ENCODE measurements at regions not wholly inside any gene's neighbourhood (a gene's known extent, or its start where the extent isn't known, plus 50 kb on each side); places are given as distances from the start of the nearest gene placed in this dataset.

- intact Hi-C loops (cut with DNase I) = no loop called here
- Histone ChIP-seq H3K4me3 (no peak overlapping the region), H3K4me1 (replicated peaks) (no peaks in the 10 kb centered on the region), H3K27me3 (replicated peaks; ENCODE audit: insufficient read depth) (no peaks in the 10 kb centered on the region), H3K27ac (no peak overlapping the region), H3K9me3 (no peaks in the 10 kb centered on the region), H3K36me3 (no peaks in the 10 kb centered on the region)
- WGBS = 88% methylated on average over 5 of the region's 5 CpGs
- DNase-seq (ENCODE audit: low spot score) = no peak
- no peak for TF ChIP-seq POLR2AphosphoS5 (IDR thresholded peaks at IDR 0.05)
- TF ChIP-seq, protein P1, sequence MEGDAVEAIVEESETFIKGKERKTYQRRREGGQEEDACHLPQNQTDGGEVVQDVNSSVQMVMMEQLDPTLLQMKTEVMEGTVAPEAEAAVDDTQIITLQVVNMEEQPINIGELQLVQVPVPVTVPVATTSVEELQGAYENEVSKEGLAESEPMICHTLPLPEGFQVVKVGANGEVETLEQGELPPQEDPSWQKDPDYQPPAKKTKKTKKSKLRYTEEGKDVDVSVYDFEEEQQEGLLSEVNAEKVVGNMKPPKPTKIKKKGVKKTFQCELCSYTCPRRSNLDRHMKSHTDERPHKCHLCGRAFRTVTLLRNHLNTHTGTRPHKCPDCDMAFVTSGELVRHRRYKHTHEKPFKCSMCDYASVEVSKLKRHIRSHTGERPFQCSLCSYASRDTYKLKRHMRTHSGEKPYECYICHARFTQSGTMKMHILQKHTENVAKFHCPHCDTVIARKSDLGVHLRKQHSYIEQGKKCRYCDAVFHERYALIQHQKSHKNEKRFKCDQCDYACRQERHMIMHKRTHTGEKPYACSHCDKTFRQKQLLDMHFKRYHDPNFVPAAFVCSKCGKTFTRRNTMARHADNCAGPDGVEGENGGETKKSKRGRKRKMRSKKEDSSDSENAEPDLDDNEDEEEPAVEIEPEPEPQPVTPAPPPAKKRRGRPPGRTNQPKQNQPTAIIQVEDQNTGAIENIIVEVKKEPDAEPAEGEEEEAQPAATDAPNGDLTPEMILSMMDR (IDR thresholded peaks at IDR 0.05) = no peak
These were observed 138.7 kb downstream of the PHLDA1 start for GRCh38 chr12:75892731-75893408.

- no peak overlapping the region for H3K4me3 ChIP-seq
- H3K27me3 ChIP-seq (replicated peaks; ENCODE audit: insufficient read depth) = no peaks in the 10 kb centered on the region
- H3K4me1 ChIP-seq (replicated peaks) = no peaks in the 10 kb centered on the region
- WGBS = 44% methylated on average over 3 of the region's 3 CpGs
- intact Hi-C loops (cut with DNase I) = no loop called here
- H3K36me3 ChIP-seq = no peaks in the 10 kb centered on the region
- H3K27ac ChIP-seq = no peak overlapping the region
- TF ChIP-seq POLR2AphosphoS5 (IDR thresholded peaks at IDR 0.05) = no peak
- TF ChIP-seq POLR2A (IDR thresholded peaks at IDR 0.05) = no peak
- TF ChIP-seq, protein P1 (IDR thresholded peaks at IDR 0.05) = no peak
- peak; percentile 10 for DNase-seq (ENCODE audit: low spot score)
- H3K9me3 ChIP-seq = no peaks in the 10 kb centered on the region
These were observed 140.5 kb downstream of the PHLDA1 start for GRCh38 chr12:75891072-75891471.

- H3K27ac ChIP-seq = no peak overlapping the region
- DNase-seq (ENCODE audit: low spot score) = peak; percentile 9
These were observed 140.9 kb downstream of the PHLDA1 start for GRCh38 chr12:75890660-75891059.

DNA sequence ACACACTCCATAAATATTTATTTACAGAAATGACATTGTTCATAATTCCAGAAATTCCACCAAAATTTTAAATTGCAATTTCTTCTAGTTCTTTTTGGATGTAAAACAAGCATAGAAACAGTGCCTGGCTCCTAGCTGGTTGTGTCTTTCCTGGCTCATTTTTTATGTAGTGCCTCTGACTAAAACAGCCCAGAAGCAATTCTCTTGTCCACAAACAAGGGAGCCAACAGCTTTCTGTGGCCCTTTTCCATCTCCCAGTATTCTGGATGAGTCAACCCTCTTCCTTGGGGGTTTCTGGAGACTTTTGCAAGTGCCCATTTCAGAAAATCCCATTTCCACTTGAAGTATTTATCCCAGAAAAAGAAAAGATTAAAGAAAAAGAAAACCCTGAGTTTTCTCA, 141.4 kb downstream of the PHLDA1 start:
- Histone ChIP-seq H3K9me3 (no peaks in the 10 kb centered on the region), H3K4me3 (no peak overlapping the region), H3K27ac (no peak overlapping the region), H3K27me3 (replicated peaks; ENCODE audit: insufficient read depth) (no peaks in the 10 kb centered on the region), H3K36me3 (no peaks in the 10 kb centered on the region), H3K4me1 (replicated peaks) (no peaks in the 10 kb centered on the region)
- no peak for DNase-seq (ENCODE audit: low spot score)
- intact Hi-C loops (cut with DNase I) = no loop called here
- TF ChIP-seq POLR2AphosphoS5 (IDR thresholded peaks at IDR 0.05) (no peak), POLR2A (IDR thresholded peaks at IDR 0.05) (no peak)
- TF ChIP-seq, protein P1 (IDR thresholded peaks at IDR 0.05) = no peak

More at GRCh38 chr12:75890660-75891059, 140.9 kb downstream of the PHLDA1 start:
- no peak for TF ChIP-seq POLR2A (IDR thresholded peaks at IDR 0.05)
- Histone ChIP-seq H3K27me3 (replicated peaks; ENCODE audit: insufficient read depth) (no peaks in the 10 kb centered on the region), H3K9me3 (no peaks in the 10 kb centered on the region), H3K4me1 (replicated peaks) (no peaks in the 10 kb centered on the region), H3K4me3 (no peak overlapping the region), H3K36me3 (no peaks in the 10 kb centered on the region)
- WGBS = 85% methylated on average over 2 of the region's 2 CpGs
- intact Hi-C loops (cut with DNase I) = no loop called here

DNA sequence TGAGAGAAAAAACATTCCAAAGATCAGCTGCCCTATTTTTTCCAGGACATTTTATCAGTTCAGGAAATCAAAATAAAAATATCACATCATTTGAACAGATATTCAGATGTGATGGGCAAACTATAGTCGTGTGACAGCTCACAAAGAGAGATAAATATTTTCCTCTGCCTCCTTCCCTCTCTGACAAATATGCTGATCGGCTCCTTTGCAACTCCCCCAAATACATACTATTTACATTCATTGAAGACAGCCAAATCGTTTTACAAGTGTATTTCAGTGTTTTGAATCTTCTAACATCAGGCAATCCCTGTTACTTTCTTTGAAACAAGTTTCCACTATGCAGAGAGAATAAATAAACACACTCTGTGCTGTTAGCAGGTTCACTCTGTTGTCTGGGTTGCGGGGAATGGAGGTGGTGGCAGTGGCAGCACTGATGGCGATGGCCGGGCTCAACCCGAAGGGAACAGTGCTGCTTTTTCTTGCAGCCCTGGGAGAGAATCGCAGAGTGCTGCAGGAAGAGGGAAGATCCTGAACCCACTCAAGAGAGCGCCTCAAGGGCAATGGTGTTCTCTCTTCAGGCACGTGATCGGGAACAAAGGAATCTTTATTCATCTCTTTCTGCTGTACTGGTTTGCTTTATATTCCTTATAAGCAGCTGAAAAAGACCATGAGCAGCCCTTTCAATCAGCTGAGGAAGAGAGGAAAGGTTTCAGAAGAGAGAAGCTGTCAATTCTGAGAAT, 142.5 kb downstream of the PHLDA1 start:
- 23% methylated on average over 11 of the region's 11 CpGs for WGBS
- Histone ChIP-seq H3K9me3 (no peaks in the 10 kb centered on the region), H3K36me3 (no peaks in the 10 kb centered on the region), H3K27ac (no peak overlapping the region), H3K27me3 (replicated peaks; ENCODE audit: insufficient read depth) (no peaks in the 10 kb centered on the region), H3K4me3 (no peak overlapping the region), H3K4me1 (replicated peaks) (no peaks in the 10 kb centered on the region)
- no peak for DNase-seq (ENCODE audit: low spot score)
- TF ChIP-seq, protein P1 (IDR thresholded peaks at IDR 0.05) = no peak
- TF ChIP-seq POLR2AphosphoS5 (IDR thresholded peaks at IDR 0.05) (no peak), POLR2A (IDR thresholded peaks at IDR 0.05) (no peak)
- intact Hi-C loops (cut with DNase I) = no loop called here

Data from prostate gland (tissue), 2 donors.